ENCODE measurements at regions not wholly inside any gene's neighbourhood (a gene's known extent, or its start where the extent isn't known, plus 50 kb on each side); places are given as distances from the start of the nearest gene placed in this dataset.
"Not testable (repeated sequence)": the region's sequence is repeated elsewhere in the genome, so short reads cannot be mapped to it uniquely, and the experiment has no call there.

DNA sequence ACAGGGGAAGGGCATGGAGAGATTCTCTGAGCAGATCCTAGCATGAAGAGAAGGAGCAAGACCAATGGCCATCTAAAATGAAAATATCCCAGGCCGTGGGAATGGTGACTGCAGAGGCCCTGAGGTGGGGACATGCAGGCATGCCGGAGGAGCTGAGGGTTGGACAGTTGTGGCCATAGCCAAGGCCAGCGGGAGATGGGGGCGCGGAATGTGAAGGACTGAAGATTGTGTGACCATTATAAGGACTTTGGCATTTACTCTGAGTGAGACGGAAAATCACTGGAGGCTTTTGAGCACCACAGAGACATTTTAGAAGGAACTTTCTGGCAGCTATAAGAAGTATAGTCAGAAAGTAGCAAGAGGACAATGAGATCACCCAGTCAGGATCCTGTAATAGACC, 341.1 kb downstream of the SFMBT2 start:
- Histone ChIP-seq H3K27me3 (peaks cover 11% of the 10 kb centered on the region), H2AFZ (no peak overlapping the region), H3K4me2 (no peak overlapping the region), H3K9me3 (ENCODE audit: low read depth) (no peaks in the 10 kb centered on the region), H3K4me1 (ENCODE audit: insufficient read depth) (no peaks in the 10 kb centered on the region), H4K20me1 (ENCODE audit: insufficient read depth, poor library complexity, severe bottlenecking) (no peaks in the 10 kb centered on the region), H3K4me3 (no peak overlapping the region), H3K36me3 (replicated peaks; ENCODE audit: insufficient read depth, low read depth) (no peaks in the 10 kb centered on the region), H3K79me2 (no peaks in the 10 kb centered on the region), H3K9me2 (replicated peaks; ENCODE audit: insufficient read depth) (no peaks in the 10 kb centered on the region), H3K27ac (no peak overlapping the region)
- no peak for DNase-seq (ENCODE audit: low spot score)
- TF ChIP-seq, protein P1, sequence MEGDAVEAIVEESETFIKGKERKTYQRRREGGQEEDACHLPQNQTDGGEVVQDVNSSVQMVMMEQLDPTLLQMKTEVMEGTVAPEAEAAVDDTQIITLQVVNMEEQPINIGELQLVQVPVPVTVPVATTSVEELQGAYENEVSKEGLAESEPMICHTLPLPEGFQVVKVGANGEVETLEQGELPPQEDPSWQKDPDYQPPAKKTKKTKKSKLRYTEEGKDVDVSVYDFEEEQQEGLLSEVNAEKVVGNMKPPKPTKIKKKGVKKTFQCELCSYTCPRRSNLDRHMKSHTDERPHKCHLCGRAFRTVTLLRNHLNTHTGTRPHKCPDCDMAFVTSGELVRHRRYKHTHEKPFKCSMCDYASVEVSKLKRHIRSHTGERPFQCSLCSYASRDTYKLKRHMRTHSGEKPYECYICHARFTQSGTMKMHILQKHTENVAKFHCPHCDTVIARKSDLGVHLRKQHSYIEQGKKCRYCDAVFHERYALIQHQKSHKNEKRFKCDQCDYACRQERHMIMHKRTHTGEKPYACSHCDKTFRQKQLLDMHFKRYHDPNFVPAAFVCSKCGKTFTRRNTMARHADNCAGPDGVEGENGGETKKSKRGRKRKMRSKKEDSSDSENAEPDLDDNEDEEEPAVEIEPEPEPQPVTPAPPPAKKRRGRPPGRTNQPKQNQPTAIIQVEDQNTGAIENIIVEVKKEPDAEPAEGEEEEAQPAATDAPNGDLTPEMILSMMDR (IDR thresholded peaks at IDR 0.05; ENCODE audit: poor library complexity): no peak
- TF ChIP-seq EZH2 (IDR thresholded peaks at IDR 0.05; ENCODE audit: borderline replicate concordance): no peak
- TF ChIP-seq EZH2phosphoT487 (IDR thresholded peaks at IDR 0.05; ENCODE audit: low read depth, severe bottlenecking, unreplicated experiment): no peak
- WGBS (ENCODE audit: low lambda C conversion rate, missing lambda C conversion rate): 82% methylated on average over 6 of the region's 6 CpGs

DNA sequence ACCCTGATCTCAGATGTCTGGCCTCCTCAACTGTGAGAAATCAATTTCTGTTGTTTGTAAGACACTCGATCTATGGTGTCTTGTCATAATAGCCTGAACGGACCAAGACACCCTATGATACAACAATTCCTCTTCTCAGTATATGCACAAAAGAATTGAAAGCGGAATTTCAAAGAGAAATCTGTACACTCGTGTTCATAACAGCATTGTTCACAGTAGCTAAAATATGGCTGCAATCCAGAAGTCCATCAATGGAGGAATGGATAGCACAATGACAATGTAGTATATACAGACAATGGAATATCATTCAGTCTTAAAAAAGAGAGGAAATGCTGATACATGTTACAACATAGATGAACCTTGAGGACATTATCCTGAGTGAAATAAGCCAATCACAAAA, 354.6 kb downstream of the SFMBT2 start:
- Histone ChIP-seq H3K27me3 (no peaks in the 10 kb centered on the region), H2AFZ (no peak overlapping the region), H3K4me3 (no peak overlapping the region), H3K4me1 (ENCODE audit: insufficient read depth) (no peaks in the 10 kb centered on the region), H3K9me2 (replicated peaks; ENCODE audit: insufficient read depth) (no peaks in the 10 kb centered on the region), H3K9me3 (ENCODE audit: low read depth) (no peaks in the 10 kb centered on the region), H3K36me3 (replicated peaks; ENCODE audit: insufficient read depth, low read depth) (no peaks in the 10 kb centered on the region), H4K20me1 (ENCODE audit: insufficient read depth, poor library complexity, severe bottlenecking) (no peaks in the 10 kb centered on the region), H3K27ac (no peak overlapping the region), H3K4me2 (no peak overlapping the region), H3K79me2 (no peaks in the 10 kb centered on the region)
- no peak for DNase-seq (ENCODE audit: low spot score)
- TF ChIP-seq EZH2phosphoT487 (IDR thresholded peaks at IDR 0.05; ENCODE audit: low read depth, severe bottlenecking, unreplicated experiment): no peak
- no peak for TF ChIP-seq EZH2 (IDR thresholded peaks at IDR 0.05; ENCODE audit: borderline replicate concordance)
- TF ChIP-seq, protein P1 (IDR thresholded peaks at IDR 0.05; ENCODE audit: poor library complexity): no peak
- 87% methylated on average over 4 of the region's 4 CpGs for WGBS (ENCODE audit: low lambda C conversion rate, missing lambda C conversion rate)

DNA sequence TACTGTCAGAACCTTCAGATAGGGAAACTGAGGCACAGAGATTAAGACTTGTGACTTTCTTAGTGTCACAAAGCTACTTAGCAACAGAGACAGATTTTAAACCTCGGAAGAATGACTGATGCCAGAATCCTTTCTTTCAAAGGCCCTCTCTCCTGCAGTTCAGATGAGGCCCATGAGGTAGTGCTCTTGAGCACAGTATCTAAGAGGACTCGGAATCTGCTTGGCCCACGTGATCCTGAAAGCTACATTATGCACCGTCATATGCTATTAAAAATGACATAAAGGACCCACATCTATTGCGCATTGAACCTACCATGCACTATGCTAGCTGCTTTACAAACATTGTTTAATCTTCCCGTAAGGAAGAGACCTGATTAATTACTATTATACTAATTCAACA, 355.9 kb downstream of the SFMBT2 start:
- no peak overlapping the region for H3K4me2 ChIP-seq
- no peaks in the 10 kb centered on the region for H4K20me1 ChIP-seq (ENCODE audit: insufficient read depth, poor library complexity, severe bottlenecking)
- WGBS (ENCODE audit: low lambda C conversion rate, missing lambda C conversion rate): 61% methylated on average over 6 of the region's 6 CpGs
- no peaks in the 10 kb centered on the region for H3K27me3 ChIP-seq
- H3K27ac ChIP-seq: no peak overlapping the region
- no peak overlapping the region for H3K4me3 ChIP-seq
- no peak for DNase-seq (ENCODE audit: low spot score)
- no peaks in the 10 kb centered on the region for H3K4me1 ChIP-seq (ENCODE audit: insufficient read depth)
- no peak overlapping the region for H2AFZ ChIP-seq
- H3K9me2 ChIP-seq (replicated peaks; ENCODE audit: insufficient read depth): no peaks in the 10 kb centered on the region
- H3K79me2 ChIP-seq: no peaks in the 10 kb centered on the region
- TF ChIP-seq EZH2 (IDR thresholded peaks at IDR 0.05; ENCODE audit: borderline replicate concordance): no peak
- H3K9me3 ChIP-seq (ENCODE audit: low read depth): no peaks in the 10 kb centered on the region
- no peaks in the 10 kb centered on the region for H3K36me3 ChIP-seq (replicated peaks; ENCODE audit: insufficient read depth, low read depth)

DNA sequence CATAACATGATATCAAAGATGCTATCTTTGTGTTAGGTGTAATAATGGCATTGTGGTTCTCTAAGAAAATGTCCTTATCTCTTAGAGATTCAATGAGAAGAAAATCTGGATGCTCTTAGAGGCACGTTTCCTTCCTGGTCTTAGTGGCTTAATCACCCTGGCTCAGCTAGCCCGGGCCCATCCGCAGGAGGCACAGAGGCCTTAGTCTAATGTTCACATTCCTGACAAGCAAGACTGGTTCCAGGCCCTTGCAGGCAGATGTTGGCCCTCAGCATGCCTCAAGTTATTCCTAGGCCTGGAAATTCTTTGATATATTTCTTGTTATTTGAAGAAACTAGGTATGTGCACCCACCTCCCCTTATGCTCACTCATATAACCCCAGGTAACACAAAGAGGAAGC, 357.6 kb downstream of the SFMBT2 start:
- Histone ChIP-seq H3K36me3 (replicated peaks; ENCODE audit: insufficient read depth, low read depth) (no peaks in the 10 kb centered on the region), H3K4me2 (no peak overlapping the region), H3K79me2 (no peaks in the 10 kb centered on the region), H4K20me1 (ENCODE audit: insufficient read depth, poor library complexity, severe bottlenecking) (no peaks in the 10 kb centered on the region), H3K4me3 (no peak overlapping the region), H3K9me2 (replicated peaks; ENCODE audit: insufficient read depth) (no peaks in the 10 kb centered on the region), H3K27ac (no peak overlapping the region), H3K4me1 (ENCODE audit: insufficient read depth) (no peaks in the 10 kb centered on the region), H2AFZ (no peak overlapping the region), H3K9me3 (ENCODE audit: low read depth) (no peaks in the 10 kb centered on the region), H3K27me3 (no peaks in the 10 kb centered on the region)
- 71% methylated on average over 3 of the region's 3 CpGs for WGBS (ENCODE audit: low lambda C conversion rate, missing lambda C conversion rate)
- DNase-seq (ENCODE audit: low spot score): no peak
- TF ChIP-seq, protein P1 (IDR thresholded peaks at IDR 0.05; ENCODE audit: poor library complexity): no peak
- TF ChIP-seq EZH2 (IDR thresholded peaks at IDR 0.05; ENCODE audit: borderline replicate concordance) (no peak), EZH2phosphoT487 (IDR thresholded peaks at IDR 0.05; ENCODE audit: low read depth, severe bottlenecking, unreplicated experiment) (no peak)

DNA sequence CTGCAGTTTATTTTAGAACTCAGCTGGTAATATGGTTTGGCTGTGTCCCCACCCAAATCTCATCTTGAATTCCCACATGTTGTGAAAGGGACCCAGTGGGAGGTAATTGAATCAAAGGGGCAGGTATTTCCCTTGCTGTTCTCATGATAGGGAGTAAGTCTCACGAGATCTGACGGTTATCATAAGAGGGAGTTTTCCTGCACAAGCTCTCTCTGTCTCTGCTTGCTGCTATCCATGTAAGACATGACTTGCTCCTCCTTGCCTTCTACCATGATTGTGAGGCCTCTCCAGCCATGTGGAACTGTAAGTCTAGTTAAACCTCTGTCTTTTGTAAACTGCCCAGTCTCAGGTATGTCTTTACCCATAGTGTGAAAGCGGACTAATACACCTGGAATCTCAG, 360.8 kb downstream of the SFMBT2 start:
- not testable (repeated sequence) for H3K36me3 ChIP-seq (replicated peaks; ENCODE audit: insufficient read depth, low read depth); DNase-seq (ENCODE audit: low spot score); H3K27me3 ChIP-seq; H2AFZ ChIP-seq; H3K4me1 ChIP-seq (ENCODE audit: insufficient read depth); H3K4me3 ChIP-seq; H3K79me2 ChIP-seq; H3K9me3 ChIP-seq (ENCODE audit: low read depth); H3K9me2 ChIP-seq (replicated peaks; ENCODE audit: insufficient read depth); H3K27ac ChIP-seq; H3K4me2 ChIP-seq; H4K20me1 ChIP-seq (ENCODE audit: insufficient read depth, poor library complexity, severe bottlenecking)
- 92% methylated on average over 3 of the region's 3 CpGs for WGBS (ENCODE audit: low lambda C conversion rate, missing lambda C conversion rate)
